ENCODE measurements at regions not wholly inside any gene's neighbourhood (a gene's known extent, or its start where the extent isn't known, plus 50 kb on each side); places are given as distances from the start of the nearest gene placed in this dataset.

DNA sequence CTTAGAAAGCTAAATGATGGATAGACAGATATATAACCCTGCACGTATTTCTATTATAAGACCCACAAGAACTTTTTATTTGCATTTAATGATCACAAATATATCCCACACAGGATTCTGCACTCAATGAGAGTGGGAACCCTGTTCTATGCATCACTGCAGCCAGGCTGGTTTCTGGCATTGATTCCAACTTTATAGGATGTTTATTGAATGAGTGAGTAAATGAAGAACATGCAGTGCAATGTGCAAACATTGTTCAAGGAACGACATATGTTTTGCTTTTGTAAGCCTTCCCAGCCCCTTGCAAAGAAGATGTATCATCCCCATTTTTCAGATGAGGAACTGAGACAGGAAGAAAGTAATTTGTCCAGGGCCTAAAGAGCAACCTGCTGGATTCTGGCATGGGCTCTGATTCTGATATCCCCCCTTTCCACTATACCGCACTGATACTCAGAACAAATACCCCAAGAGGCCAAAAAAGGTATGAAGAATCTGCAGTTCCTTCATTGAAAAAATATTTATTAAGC is 246.3 kb downstream of the LACC1 start:
- intact Hi-C loops (cut with DNase I; ENCODE audit: low total_unique reads) = no loop called here
- H3K27ac ChIP-seq = no peak overlapping the region

DNA sequence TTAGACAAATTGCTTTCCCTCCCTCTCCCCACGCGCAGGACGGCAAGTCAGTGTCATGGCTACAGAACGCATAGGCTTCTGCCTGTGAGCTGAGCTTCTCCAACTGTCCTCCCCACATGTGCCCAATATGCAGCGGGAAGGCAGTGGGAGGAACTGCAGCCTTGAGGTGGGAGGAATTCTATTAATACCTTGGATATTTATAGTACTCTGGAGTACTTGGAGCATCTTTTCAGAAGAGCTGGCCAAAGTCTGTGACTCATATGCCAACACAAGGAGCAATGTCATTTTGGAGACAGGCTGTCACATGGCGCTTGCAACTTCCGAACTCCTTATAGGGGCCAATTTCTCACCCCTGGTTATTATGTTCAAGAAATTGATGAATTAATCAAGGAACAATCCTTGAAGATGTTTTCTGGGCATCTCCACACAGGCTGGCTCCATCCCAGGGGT is 245.0 kb upstream of the SERP2 start:
- in situ Hi-C loops (cut with MboI; ENCODE audit: low pct_ligation_motif_present in 1 of 4, low pct_unique_long_range_greater_than_20kb in 1 of 4, low sequenced_read_pairs in 3 of 4) (no loop called here), intact Hi-C loops (cut with DNase I; ENCODE audit: low total_unique reads) (no loop called here)
- H3K36me3 ChIP-seq = no peaks in the 10 kb centered on the region
- H3K9me3 ChIP-seq = peaks cover 0 to 4% of the 10 kb centered on the region in 2 donors
- no peak for TF ChIP-seq POLR2A (IDR thresholded peaks at IDR 0.05)
- 83% methylated on average over 7 of the region's 7 CpGs; no CpG with 5 or more reads in 1 of the 2 donors for WGBS, 2 donors (ENCODE audit: low coverage in 1 of 2)
- DNase-seq = no peak
- H3K27ac ChIP-seq = no peak overlapping the region
- H3K4me1 ChIP-seq = peaks cover 0 to 6% (median 1%) of the 10 kb centered on the region in 4 donors
- H3K27me3 ChIP-seq = no peaks in the 10 kb centered on the region
- H3K4me3 ChIP-seq = no peak overlapping the region

More for the DNA sequence above, 246.3 kb downstream of the LACC1 start:
- 67 to 81% methylated on average over 3 of the region's 3 CpGs for WGBS, 2 donors (ENCODE audit: low coverage in 1 of 2)
- H3K9me3 ChIP-seq = peaks cover 0 to 9% of the 10 kb centered on the region in 2 donors
- DNase-seq = no peak
- TF ChIP-seq POLR2A (IDR thresholded peaks at IDR 0.05) (no peak), EP300 (IDR thresholded peaks at IDR 0.05; ENCODE audit: low read depth) (no peak), POLR2AphosphoS5 (IDR thresholded peaks at IDR 0.05) (no peak)
- TF ChIP-seq, protein P1, sequence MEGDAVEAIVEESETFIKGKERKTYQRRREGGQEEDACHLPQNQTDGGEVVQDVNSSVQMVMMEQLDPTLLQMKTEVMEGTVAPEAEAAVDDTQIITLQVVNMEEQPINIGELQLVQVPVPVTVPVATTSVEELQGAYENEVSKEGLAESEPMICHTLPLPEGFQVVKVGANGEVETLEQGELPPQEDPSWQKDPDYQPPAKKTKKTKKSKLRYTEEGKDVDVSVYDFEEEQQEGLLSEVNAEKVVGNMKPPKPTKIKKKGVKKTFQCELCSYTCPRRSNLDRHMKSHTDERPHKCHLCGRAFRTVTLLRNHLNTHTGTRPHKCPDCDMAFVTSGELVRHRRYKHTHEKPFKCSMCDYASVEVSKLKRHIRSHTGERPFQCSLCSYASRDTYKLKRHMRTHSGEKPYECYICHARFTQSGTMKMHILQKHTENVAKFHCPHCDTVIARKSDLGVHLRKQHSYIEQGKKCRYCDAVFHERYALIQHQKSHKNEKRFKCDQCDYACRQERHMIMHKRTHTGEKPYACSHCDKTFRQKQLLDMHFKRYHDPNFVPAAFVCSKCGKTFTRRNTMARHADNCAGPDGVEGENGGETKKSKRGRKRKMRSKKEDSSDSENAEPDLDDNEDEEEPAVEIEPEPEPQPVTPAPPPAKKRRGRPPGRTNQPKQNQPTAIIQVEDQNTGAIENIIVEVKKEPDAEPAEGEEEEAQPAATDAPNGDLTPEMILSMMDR (IDR thresholded peaks at IDR 0.05) = no peak
- in situ Hi-C loops (cut with MboI; ENCODE audit: low pct_ligation_motif_present in 1 of 4, low pct_unique_long_range_greater_than_20kb in 1 of 4, low sequenced_read_pairs in 3 of 4) = no loop called here
- H3K4me1 ChIP-seq = peaks cover 0 to 6% (median 1%) of the 10 kb centered on the region in 4 donors
- no peaks in the 10 kb centered on the region for H3K36me3 ChIP-seq
- no peaks in the 10 kb centered on the region for H3K27me3 ChIP-seq
- H3K4me3 ChIP-seq = no peak overlapping the region

DNA sequence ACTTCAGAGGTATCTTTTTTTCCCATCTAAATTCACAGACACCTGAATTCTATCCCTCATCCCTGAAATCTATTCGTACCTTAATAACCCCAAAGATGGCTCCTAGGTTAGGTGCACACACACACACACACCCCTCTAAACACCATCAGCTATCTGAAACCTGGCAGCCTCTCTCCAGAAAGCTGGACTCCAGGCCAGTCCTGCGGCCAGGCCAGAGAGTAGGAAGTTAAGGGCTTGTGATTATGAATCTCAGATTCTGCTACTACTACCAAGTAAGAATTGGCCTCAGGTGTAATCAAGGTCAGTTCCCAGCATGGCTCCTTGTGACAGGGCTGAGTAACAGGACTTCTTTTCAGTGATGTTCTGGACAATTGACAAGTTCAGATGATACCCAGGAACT is 244.2 kb upstream of the SERP2 start:
- Histone ChIP-seq H3K4me1 (peaks cover 0 to 6% (median 1%) of the 10 kb centered on the region in 4 donors), H3K9me3 (no peaks in the 10 kb centered on the region), H3K27me3 (no peaks in the 10 kb centered on the region), H3K36me3 (no peaks in the 10 kb centered on the region), H3K27ac (no peak overlapping the region), H3K4me3 (no peak overlapping the region)
- intact Hi-C loops (cut with DNase I; ENCODE audit: low total_unique reads) (no loop called here), in situ Hi-C loops (cut with MboI; ENCODE audit: low pct_ligation_motif_present in 1 of 4, low pct_unique_long_range_greater_than_20kb in 1 of 4, low sequenced_read_pairs in 3 of 4) (no loop called here)
- WGBS, 2 donors (ENCODE audit: low coverage in 1 of 2) = 93% methylated on average over 2 of the region's 2 CpGs; no CpG with 5 or more reads in 1 of the 2 donors
- no peak for TF ChIP-seq POLR2A (IDR thresholded peaks at IDR 0.05)
- TF ChIP-seq POLR2AphosphoS5 (IDR thresholded peaks at IDR 0.05) = no peak
- TF ChIP-seq EP300 (IDR thresholded peaks at IDR 0.05; ENCODE audit: low read depth) = no peak
- TF ChIP-seq, protein P1 (IDR thresholded peaks at IDR 0.05) = no peak
- DNase-seq = no peak

DNA sequence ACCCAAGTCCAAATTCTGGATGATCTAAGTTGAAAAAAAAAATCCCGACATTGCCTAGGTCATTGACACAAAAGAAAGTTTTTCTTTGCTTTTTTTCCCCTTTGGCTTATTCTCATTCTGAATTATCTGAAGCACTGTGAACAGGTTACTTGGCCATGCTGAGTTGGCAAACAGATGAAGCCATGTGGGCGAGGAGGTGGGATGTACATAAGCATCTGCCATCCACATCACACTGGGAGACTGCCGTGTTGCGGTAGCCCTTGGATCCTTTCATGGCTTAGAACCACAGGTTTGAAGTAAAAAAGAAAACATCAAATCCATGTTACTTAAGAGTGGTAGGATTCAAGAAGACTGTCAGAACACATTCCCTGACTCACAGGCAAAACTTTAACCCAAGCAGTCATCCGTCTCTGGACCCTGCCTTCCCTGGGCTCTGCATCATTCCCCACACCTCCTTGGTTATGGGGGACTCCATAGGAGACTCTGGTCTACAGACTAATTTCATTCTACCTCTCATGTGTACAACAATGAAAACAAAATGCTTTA is 242.5 kb upstream of the SERP2 start:
- H3K27me3 ChIP-seq = no peaks in the 10 kb centered on the region
- H3K4me1 ChIP-seq = peaks cover 0 to 3% (median 1%) of the 10 kb centered on the region in 4 donors
- DNase-seq = no peak
- H3K36me3 ChIP-seq = no peaks in the 10 kb centered on the region
- TF ChIP-seq POLR2A (IDR thresholded peaks at IDR 0.05) (no peak), POLR2AphosphoS5 (IDR thresholded peaks at IDR 0.05) (no peak), EP300 (IDR thresholded peaks at IDR 0.05; ENCODE audit: low read depth) (no peak)
- TF ChIP-seq, protein P1 (IDR thresholded peaks at IDR 0.05) = no peak
- no peaks in the 10 kb centered on the region for H3K9me3 ChIP-seq
- WGBS, 2 donors (ENCODE audit: low coverage in 1 of 2) = 95 to 100% methylated on average over 2 to 5 of the region's 5 CpGs
- H3K4me3 ChIP-seq = no peak overlapping the region
- in situ Hi-C loops (cut with MboI; ENCODE audit: low pct_ligation_motif_present in 1 of 4, low pct_unique_long_range_greater_than_20kb in 1 of 4, low sequenced_read_pairs in 3 of 4) = no loop called here
- intact Hi-C loops (cut with DNase I; ENCODE audit: low total_unique reads) = loop anchor here (10.0 kb wide), 1 partner anchor 76 kb away; no protein-coding TSS in a partner anchor
- no peak overlapping the region for H3K27ac ChIP-seq

Data from transverse colon (tissue), 4 donors.